ENCODE measurements at regions not wholly inside any gene's neighbourhood (a gene's known extent, or its start where the extent isn't known, plus 50 kb on each side); places are given as distances from the start of the nearest gene placed in this dataset.

DNA sequence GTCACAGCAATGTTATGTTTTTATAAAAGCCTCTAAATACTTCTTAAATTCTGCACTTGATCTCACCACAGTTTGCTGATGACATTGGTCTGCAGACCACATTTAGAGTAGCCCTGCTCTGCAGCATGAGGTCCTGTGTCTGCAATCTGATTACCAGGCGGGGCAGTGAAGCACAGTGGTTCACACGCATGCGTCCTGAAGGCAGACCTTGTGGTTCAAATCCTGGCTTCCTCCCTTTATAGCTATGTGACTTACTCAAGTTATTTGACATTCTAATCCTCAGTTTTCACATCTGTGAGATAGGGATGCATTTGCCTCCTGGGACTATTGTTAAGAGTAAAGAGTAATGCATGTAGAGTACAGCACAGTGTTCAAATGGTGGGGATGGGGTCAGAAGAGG is 50.3 kb downstream of the BMAL2 start:
- no peak for DNase-seq (ENCODE audit: low read depth)

GRCh38 chr12:27383429-27384260 is 51.0 kb downstream of the BMAL2 start:
- peak; percentile 77 for DNase-seq (ENCODE audit: low read depth)

- no peak for DNase-seq (ENCODE audit: low read depth)
These were observed 51.6 kb downstream of the BMAL2 start for GRCh38 chr12:27384261-27384590.

GRCh38 chr12:27385766-27386564 is 53.3 kb downstream of the BMAL2 start:
- DNase-seq (ENCODE audit: low read depth) = no peak

DNA sequence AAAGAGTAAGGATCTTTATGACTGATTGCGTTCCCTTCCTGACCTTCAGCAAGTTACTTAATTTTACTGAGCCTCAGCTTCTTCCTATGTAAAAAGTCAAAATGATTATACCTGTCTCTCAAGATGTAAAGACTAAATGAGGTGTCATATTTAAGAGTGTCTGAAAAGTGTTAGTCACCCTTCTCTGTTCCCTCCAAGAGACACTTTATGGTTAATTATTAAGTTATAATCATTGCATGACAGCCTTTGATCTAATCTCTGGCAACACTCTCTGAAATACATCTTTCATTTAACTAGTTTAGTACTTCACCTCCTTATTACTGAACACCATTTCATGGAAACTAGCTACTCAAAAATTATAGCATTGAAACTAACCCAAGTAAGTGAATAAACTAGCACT is 54.8 kb downstream of the BMAL2 start:
- no peak for DNase-seq (ENCODE audit: low read depth)

- DNase-seq (ENCODE audit: low read depth) = no peak
These were observed 56.0 kb downstream of the BMAL2 start for GRCh38 chr12:27388650-27389049.

- DNase-seq (ENCODE audit: low read depth) = no peak
These were observed 51.9 kb upstream of the SMCO2 start for GRCh38 chr12:27394676-27395075.

DNA sequence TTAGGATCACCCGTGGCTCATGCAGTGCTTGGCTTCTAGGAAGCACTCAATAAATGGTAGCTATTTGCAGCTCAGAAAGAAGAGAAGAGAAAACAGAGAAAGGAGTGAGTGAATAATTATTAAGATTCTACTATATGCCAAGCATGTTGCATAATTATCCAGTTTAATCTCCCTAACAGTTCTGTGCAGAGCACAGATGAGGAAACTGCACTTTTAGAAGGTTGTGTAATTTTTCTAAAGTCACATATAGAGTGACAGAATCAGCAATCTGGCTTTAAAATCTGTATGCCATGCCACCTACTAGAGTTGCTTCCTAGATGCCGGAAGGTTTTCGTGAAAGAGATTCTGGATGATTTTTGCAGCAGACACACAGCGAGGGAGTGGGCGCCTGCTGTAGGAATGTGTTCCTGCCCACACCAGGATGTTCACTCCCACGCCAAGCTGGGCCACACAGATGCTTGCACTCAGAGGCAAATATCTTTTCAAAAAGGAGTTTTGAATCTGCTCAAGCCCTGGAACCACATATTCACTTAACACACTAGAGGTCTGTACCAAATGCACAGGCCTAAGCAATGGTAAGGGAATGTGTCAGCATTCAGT is 50.2 kb upstream of the SMCO2 start:
- no peak for DNase-seq (ENCODE audit: low read depth)
